B cell (primary cell): ENCODE measurements at regions not wholly inside any gene's neighbourhood (a gene's known extent, or its start where the extent isn't known, plus 50 kb on each side); places are given as distances from the start of the nearest gene placed in this dataset.

Experiments
- ATAC-seq: fragments of 200-7000 bp; cut with Tn5 transposase; one replicate; pipeline ENCODE4 v1.10.0; 2021; ENCODE audit warnings: low read depth, mild to moderate bottlenecking, moderate number of reproducible peaks, moderate library complexity
- CTCF ChIA-PET: fragments of 350-600 bp; sonication (Branson Sonifier 250); formaldehyde crosslinking; loops from one replicate; lab custom pipeline; 2021; ENCODE audit warnings: antibody characterized with exemption, inconsistent platforms; lab: Charles Lee
- POLR2A ChIA-PET: fragments of 350-600 bp; sonication (Branson Sonifier 250); formaldehyde crosslinking; loops from one replicate; lab custom pipeline; 2021; ENCODE audit warnings: antibody characterized with exemption; lab: Charles Lee
- DNase-seq: peaks from one replicate; pipeline ENCODE4 v3.0.0; 2013
- H2AFZ ChIP-seq: 2 replicates; pipeline ENCODE4 v1.6.1; 2012; ENCODE audit warnings: mild to moderate bottlenecking, low read depth, low read length; ENCODE audit not compliant: insufficient read depth, poor library complexity, severe bottlenecking
- H3K27ac ChIP-seq, 2 donors: 1 replicate in 1 of 2; 2 replicates in 1 of 2; pipeline ENCODE4 v1.5.1; 2012 to 2013; ENCODE audit warnings: low read length in 2 of 2, mild to moderate bottlenecking in 2 of 2, moderate library complexity in 1 of 2
- H3K27me3 ChIP-seq, 4 experiments: fragments of 200-600 bp in 1 of 4; sonication (generic) in 1 of 4; replicated peaks in 1 of 4; 1 replicate in 2 of 4; 2 replicates in 2 of 4; pipeline versions ENCODE4 v1.6.1 to v1.7.0; 2013 to 2016; ENCODE audit warnings: low read length in 3 of 4, mild to moderate bottlenecking in 2 of 4, mixed read lengths in 1 of 4, moderate library complexity in 1 of 4; ENCODE audit not compliant: insufficient read depth in 4 of 4, control insufficient read depth in 3 of 4; ENCODE audit errors: control extremely low read depth in 1 of 4
- H3K36me3 ChIP-seq, 2 experiments: replicated peaks in 1 of 2; 1 replicate in 1 of 2; 2 replicates in 1 of 2; pipeline versions ENCODE4 v1.6.1 to v1.7.1; 2013; ENCODE audit warnings: low read length in 1 of 2; ENCODE audit not compliant: insufficient read depth in 2 of 2, control insufficient read depth in 1 of 2; ENCODE audit errors: control extremely low read depth in 1 of 2, extremely low read depth in 1 of 2
- H3K4me1 ChIP-seq, 2 donors: fragments of 200-600 bp in 1 of 2; sonication (generic) in 1 of 2; 1 replicate in 1 of 2; 2 replicates in 1 of 2; pipeline versions ENCODE4 v1.5.1 to v1.6.1; 2013 to 2017; ENCODE audit warnings: low read length in 2 of 2; ENCODE audit not compliant: control insufficient read depth in 2 of 2, insufficient read depth in 2 of 2
- H3K4me2 ChIP-seq: replicated peaks from 2 replicates; pipeline ENCODE3; 2012; ENCODE audit warnings: mild to moderate bottlenecking, low read depth, low read length; ENCODE audit not compliant: poor library complexity, severe bottlenecking
- H3K4me3 ChIP-seq, 5 experiments: fragments of 200-600 bp in 1 of 5; sonication (generic) in 1 of 5; 1 replicate in 3 of 5; 2 replicates in 2 of 5; pipeline versions ENCODE4 v1.5.1 to v1.7.0; 2011 to 2016; ENCODE audit warnings: low read length in 4 of 5, mild to moderate bottlenecking in 4 of 5, low read depth in 2 of 5, control low read depth in 1 of 5, moderate library complexity in 1 of 5; ENCODE audit not compliant: insufficient read depth in 1 of 5; ENCODE audit errors: control extremely low read depth in 1 of 5, extremely low read depth in 1 of 5
- H3K79me2 ChIP-seq: fragments of 200-600 bp; sonication (generic); one replicate; pipeline ENCODE4 v1.6.0; 2016; ENCODE audit warnings: low read length; ENCODE audit not compliant: control insufficient read depth, insufficient read depth
- H3K9ac ChIP-seq: fragments of 200-600 bp; sonication (generic); 2 replicates; pipeline ENCODE4 v1.6.1; 2017; ENCODE audit warnings: mild to moderate bottlenecking, low read length, moderate library complexity
- H3K9me3 ChIP-seq, 3 donors: one replicate each; pipeline versions ENCODE4 v1.6.1 to v1.7.1; 2013; ENCODE audit warnings: low read length in 2 of 3; ENCODE audit not compliant: control insufficient read depth in 2 of 3, insufficient read depth in 1 of 3; ENCODE audit errors: control extremely low read depth in 1 of 3
- H4K20me1 ChIP-seq: 2 replicates; pipeline ENCODE4 v1.6.0; 2012; ENCODE audit warnings: mild to moderate bottlenecking, low read length; ENCODE audit not compliant: insufficient read depth, control insufficient read depth, poor library complexity, severe bottlenecking
- H3K27ac Mint-ChIP-seq: one replicate; pipeline ENCODE4 v1.8.0; 2021; ENCODE audit warnings: mixed read lengths
- H3K27me3 Mint-ChIP-seq: one replicate; pipeline ENCODE4 v1.8.0; 2021; ENCODE audit warnings: mixed read lengths
- H3K4me1 Mint-ChIP-seq: one replicate; pipeline ENCODE4 v1.8.0; 2021; ENCODE audit warnings: mixed read lengths
- H3K4me3 Mint-ChIP-seq: one replicate; pipeline ENCODE4 v1.8.0; 2021; ENCODE audit warnings: mixed read lengths
- H3K9me3 Mint-ChIP-seq: one replicate; pipeline ENCODE4 v1.8.0; 2022; ENCODE audit warnings: mixed read lengths; ENCODE audit not compliant: insufficient read depth
- EZH2 ChIP-seq: IDR thresholded peaks from 2 replicates; pipeline ENCODE4 v1.6.1; 2012; ENCODE audit warnings: borderline replicate concordance, low read depth, mild to moderate bottlenecking, moderate library complexity, low read length; ENCODE audit not compliant: insufficient read depth, poor library complexity, severe bottlenecking
- WGBS: methylation state at CpG from one replicate; pipeline ENCODE4 v1.1.5; 2013; ENCODE audit warnings: missing lambda C conversion rate; ENCODE audit not compliant: insufficient coverage; 5-methylcytosine and 5-hydroxymethylcytosine counted together
- intact Hi-C: fragments of 100-400 bp; cut with micrococcal nuclease; formaldehyde crosslinking; loops from one replicate; pipeline ENCODE4 v1.10.0; 2022
- TF ChIP-seq, protein P1 (sequence below): fragments of 200-600 bp; IDR thresholded peaks from one replicate; pipeline ENCODE4 v1.8.0; 2022; ENCODE audit warnings: antibody characterized with exemption, mild to moderate bottlenecking

DNA sequence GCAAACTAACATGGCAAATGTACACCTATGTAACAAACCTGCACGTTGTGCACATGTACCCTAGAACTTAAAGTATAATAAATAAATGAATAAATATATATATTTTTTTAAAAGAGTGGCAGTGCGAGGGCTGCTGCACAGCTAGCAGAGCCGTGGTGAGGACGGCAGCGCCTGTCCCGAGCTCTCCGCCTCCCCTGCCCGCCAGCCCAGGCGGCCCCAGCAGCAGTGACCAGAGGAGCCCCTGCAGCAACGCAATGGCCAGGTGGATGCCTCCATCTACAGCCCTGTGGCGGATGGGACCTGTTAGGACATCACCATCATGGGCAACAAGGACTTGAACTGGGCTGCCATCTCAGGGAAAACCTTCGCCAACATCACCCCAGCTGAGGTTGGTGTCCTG lies 351.9 kb downstream of the FAM72C start:
- DNase-seq: no peak
- no peak for ATAC-seq
- intact Hi-C loops: no loop called here
- Histone ChIP-seq H4K20me1 (no peaks in the 10 kb centered on the region), H3K27ac (no peak overlapping the region), H3K36me3 (no peaks in the 10 kb centered on the region), H3K79me2 (no peaks in the 10 kb centered on the region), H3K9ac (no peak overlapping the region), H3K4me2 (no peak overlapping the region), H3K4me1 (no peaks in the 10 kb centered on the region), H2AFZ (no peak overlapping the region), H3K4me3 (no peak overlapping the region), H3K9me3 (no peaks in the 10 kb centered on the region), H3K27me3 (peaks cover 0 to 5% (median 0%) of the 10 kb centered on the region in 4 experiments)
- WGBS: 83% methylated on average over 11 of the region's 12 CpGs
- no peak overlapping the region for H3K27ac Mint-ChIP-seq
- TF ChIP-seq, protein P1, sequence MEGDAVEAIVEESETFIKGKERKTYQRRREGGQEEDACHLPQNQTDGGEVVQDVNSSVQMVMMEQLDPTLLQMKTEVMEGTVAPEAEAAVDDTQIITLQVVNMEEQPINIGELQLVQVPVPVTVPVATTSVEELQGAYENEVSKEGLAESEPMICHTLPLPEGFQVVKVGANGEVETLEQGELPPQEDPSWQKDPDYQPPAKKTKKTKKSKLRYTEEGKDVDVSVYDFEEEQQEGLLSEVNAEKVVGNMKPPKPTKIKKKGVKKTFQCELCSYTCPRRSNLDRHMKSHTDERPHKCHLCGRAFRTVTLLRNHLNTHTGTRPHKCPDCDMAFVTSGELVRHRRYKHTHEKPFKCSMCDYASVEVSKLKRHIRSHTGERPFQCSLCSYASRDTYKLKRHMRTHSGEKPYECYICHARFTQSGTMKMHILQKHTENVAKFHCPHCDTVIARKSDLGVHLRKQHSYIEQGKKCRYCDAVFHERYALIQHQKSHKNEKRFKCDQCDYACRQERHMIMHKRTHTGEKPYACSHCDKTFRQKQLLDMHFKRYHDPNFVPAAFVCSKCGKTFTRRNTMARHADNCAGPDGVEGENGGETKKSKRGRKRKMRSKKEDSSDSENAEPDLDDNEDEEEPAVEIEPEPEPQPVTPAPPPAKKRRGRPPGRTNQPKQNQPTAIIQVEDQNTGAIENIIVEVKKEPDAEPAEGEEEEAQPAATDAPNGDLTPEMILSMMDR: no peak
- no peak for TF ChIP-seq EZH2
- H3K9me3 Mint-ChIP-seq: no peaks in the 10 kb centered on the region
- H3K4me1 Mint-ChIP-seq: no peaks in the 10 kb centered on the region
- H3K4me3 Mint-ChIP-seq: no peak overlapping the region
- H3K27me3 Mint-ChIP-seq: peaks cover 15% of the 10 kb centered on the region
- ChIA-PET CTCF (no interaction called here), POLR2A (no interaction called here)

DNA sequence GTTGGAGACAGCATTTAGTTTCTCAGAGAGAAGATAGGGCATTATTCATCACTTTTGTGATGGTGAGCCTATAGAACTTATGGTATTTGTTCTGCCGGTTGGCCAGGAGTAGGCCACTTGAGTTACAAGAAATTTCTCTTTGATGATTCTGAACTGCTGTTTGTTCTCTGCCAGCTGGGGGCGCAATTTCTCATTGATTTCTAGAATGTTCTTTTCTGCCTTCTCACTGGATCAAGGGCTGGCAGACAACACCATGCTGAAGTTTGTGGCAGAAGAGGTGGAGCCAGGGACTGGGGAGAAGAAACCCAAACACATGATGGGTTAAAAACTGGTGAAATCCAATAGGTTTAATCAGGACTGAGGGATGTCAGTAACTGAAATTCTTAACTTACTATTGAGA lies 360.6 kb downstream of the FAM72C start:
- no peak overlapping the region for H3K27ac Mint-ChIP-seq
- Histone ChIP-seq H2AFZ (no peak overlapping the region), H3K9me3 (no peaks in the 10 kb centered on the region), H3K9ac (no peak overlapping the region), H3K27ac (no peak overlapping the region), H3K4me1 (no peaks in the 10 kb centered on the region), H3K4me3 (no peak overlapping the region), H3K36me3 (no peaks in the 10 kb centered on the region), H4K20me1 (no peaks in the 10 kb centered on the region), H3K79me2 (no peaks in the 10 kb centered on the region), H3K4me2 (no peak overlapping the region), H3K27me3 (no peaks in the 10 kb centered on the region)
- TF ChIP-seq EZH2: no peak
- TF ChIP-seq, protein P1: no peak
- ChIA-PET POLR2A (no interaction called here), CTCF (no interaction called here)
- intact Hi-C loops: no loop called here
- H3K9me3 Mint-ChIP-seq: no peaks in the 10 kb centered on the region
- peaks cover 4% of the 10 kb centered on the region for H3K27me3 Mint-ChIP-seq
- 50% methylated on average over 2 of the region's 2 CpGs for WGBS
- no peak overlapping the region for H3K4me3 Mint-ChIP-seq
- H3K4me1 Mint-ChIP-seq: no peaks in the 10 kb centered on the region
- no peak for DNase-seq
- no peak for ATAC-seq
